ENCODE measurements at regions not wholly inside any gene's neighbourhood (a gene's known extent, or its start where the extent isn't known, plus 50 kb on each side); places are given as distances from the start of the nearest gene placed in this dataset.
A peak's percentile ranks its signal among the peaks of the same experiment; 100 is the strongest.

DNA sequence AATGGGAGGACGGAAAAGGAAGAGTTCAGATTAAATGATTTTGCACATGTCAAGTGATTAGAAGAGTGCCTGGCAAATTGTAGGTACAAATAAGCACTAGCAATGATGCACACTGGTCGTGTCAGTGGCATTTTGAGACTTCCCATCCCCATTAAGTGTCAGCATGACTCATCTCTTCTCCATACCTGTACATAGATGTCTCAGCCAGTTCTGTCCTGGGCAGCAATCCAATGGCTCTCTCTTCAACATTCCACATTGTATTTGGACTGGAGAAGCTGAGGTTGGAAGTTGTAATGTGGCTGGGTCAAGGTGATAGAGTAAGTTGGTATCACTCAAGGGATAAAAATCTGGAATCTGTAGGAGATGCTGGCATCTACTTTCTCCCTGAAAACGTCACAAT, 742.7 kb downstream of the VRK1 start:
- DNase-seq (ENCODE audit: low spot score), result no peak
- no peaks in the 10 kb centered on the region for H3K9me3 ChIP-seq (ENCODE audit: severe bottlenecking)
- TF ChIP-seq, protein P1, sequence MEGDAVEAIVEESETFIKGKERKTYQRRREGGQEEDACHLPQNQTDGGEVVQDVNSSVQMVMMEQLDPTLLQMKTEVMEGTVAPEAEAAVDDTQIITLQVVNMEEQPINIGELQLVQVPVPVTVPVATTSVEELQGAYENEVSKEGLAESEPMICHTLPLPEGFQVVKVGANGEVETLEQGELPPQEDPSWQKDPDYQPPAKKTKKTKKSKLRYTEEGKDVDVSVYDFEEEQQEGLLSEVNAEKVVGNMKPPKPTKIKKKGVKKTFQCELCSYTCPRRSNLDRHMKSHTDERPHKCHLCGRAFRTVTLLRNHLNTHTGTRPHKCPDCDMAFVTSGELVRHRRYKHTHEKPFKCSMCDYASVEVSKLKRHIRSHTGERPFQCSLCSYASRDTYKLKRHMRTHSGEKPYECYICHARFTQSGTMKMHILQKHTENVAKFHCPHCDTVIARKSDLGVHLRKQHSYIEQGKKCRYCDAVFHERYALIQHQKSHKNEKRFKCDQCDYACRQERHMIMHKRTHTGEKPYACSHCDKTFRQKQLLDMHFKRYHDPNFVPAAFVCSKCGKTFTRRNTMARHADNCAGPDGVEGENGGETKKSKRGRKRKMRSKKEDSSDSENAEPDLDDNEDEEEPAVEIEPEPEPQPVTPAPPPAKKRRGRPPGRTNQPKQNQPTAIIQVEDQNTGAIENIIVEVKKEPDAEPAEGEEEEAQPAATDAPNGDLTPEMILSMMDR (IDR thresholded peaks at IDR 0.05; ENCODE audit: poor library complexity, severe bottlenecking), result no peak
- H3K36me3 ChIP-seq (ENCODE audit: low read depth), result no peaks in the 10 kb centered on the region
- H3K4me1 ChIP-seq (ENCODE audit: insufficient read depth, poor library complexity, severe bottlenecking), result no peaks in the 10 kb centered on the region
- no peak overlapping the region for H3K4me3 ChIP-seq (ENCODE audit: severe bottlenecking)
- no peaks in the 10 kb centered on the region for H3K27me3 ChIP-seq (ENCODE audit: insufficient read depth, poor library complexity, severe bottlenecking)
- ATAC-seq (ENCODE audit: low read depth), result peak; percentile 70
- H3K27ac ChIP-seq (ENCODE audit: poor library complexity, severe bottlenecking), result no peak overlapping the region

DNA sequence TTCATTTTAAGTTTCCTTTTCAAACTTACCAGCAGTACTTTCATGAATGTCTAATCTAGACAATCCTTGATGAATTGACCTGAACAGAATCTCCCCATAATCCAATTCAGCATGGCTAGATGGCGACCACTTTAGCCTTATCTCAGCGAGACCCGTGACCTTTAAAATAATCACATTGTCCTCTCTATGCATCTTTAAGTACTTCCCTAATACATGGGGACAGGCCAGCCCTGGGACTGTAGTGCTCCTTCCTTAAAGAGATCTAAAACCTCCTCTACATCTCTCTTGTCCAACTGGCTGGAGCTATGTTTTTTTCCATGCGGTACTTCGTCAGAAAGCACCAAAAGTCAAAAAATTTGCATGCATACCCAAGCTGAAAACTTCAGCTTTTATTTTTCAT, 746.0 kb downstream of the VRK1 start:
- Histone ChIP-seq H3K4me1 (ENCODE audit: insufficient read depth, poor library complexity, severe bottlenecking) (no peaks in the 10 kb centered on the region), H3K27ac (ENCODE audit: poor library complexity, severe bottlenecking) (no peak overlapping the region), H3K4me3 (ENCODE audit: severe bottlenecking) (no peak overlapping the region), H3K27me3 (ENCODE audit: insufficient read depth, poor library complexity, severe bottlenecking) (no peaks in the 10 kb centered on the region), H3K36me3 (ENCODE audit: low read depth) (no peaks in the 10 kb centered on the region), H3K9me3 (ENCODE audit: severe bottlenecking) (no peaks in the 10 kb centered on the region)
- ATAC-seq (ENCODE audit: low read depth) (no peak), DNase-seq (ENCODE audit: low spot score) (no peak)
- TF ChIP-seq, protein P1 (IDR thresholded peaks at IDR 0.05; ENCODE audit: poor library complexity, severe bottlenecking), result no peak

DNA sequence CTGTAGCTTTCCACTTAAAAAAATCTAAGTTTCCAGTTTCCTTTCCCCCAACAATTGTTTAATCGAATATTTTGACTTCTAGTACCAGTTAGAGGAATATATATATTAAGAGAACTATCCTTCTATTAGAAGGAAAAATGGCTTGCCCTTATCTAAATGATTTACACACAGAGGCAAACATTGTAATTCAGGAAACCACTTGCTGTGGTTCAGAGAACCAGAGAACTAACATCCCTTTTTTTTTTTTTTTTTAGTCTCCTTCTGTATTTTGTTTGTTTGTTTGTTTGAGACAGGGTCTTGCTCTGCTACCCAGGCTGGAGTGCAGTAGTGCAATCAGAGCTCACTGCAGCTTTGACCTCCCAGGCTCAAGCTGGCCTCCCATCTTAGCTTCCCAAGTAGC, 746.6 kb downstream of the VRK1 start:
- Histone ChIP-seq H3K27ac (ENCODE audit: poor library complexity, severe bottlenecking) (no peak overlapping the region), H3K36me3 (ENCODE audit: low read depth) (no peaks in the 10 kb centered on the region), H3K4me1 (ENCODE audit: insufficient read depth, poor library complexity, severe bottlenecking) (no peaks in the 10 kb centered on the region), H3K27me3 (ENCODE audit: insufficient read depth, poor library complexity, severe bottlenecking) (no peaks in the 10 kb centered on the region), H3K4me3 (ENCODE audit: severe bottlenecking) (no peak overlapping the region), H3K9me3 (ENCODE audit: severe bottlenecking) (no peaks in the 10 kb centered on the region)
- ATAC-seq (ENCODE audit: low read depth), result no peak
- DNase-seq (ENCODE audit: low spot score), result no peak
- TF ChIP-seq, protein P1 (IDR thresholded peaks at IDR 0.05; ENCODE audit: poor library complexity, severe bottlenecking), result no peak

DNA sequence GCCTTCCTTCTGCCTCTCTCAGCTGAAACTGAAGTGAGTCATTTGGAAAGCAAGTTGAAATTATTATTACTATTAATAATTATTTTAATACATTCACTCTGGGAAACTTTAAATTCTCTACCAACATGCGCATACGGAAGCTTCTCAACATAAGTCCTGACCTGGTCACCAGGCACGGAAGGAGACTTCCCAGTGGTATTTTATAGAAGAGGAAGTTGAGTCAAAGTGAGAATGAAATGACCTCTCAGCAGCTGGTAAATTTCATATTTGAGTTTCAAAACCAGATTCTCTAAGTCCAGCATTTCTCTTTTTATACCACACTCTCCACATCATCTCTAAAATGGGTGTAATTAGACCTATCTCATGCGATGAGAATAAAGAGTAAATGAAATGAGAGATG, 747.4 kb downstream of the VRK1 start:
- no peak overlapping the region for H3K27ac ChIP-seq (ENCODE audit: poor library complexity, severe bottlenecking)
- no peaks in the 10 kb centered on the region for H3K27me3 ChIP-seq (ENCODE audit: insufficient read depth, poor library complexity, severe bottlenecking)
- no peaks in the 10 kb centered on the region for H3K9me3 ChIP-seq (ENCODE audit: severe bottlenecking)
- no peaks in the 10 kb centered on the region for H3K4me1 ChIP-seq (ENCODE audit: insufficient read depth, poor library complexity, severe bottlenecking)
- H3K4me3 ChIP-seq (ENCODE audit: severe bottlenecking), result no peak overlapping the region
- TF ChIP-seq, protein P1 (IDR thresholded peaks at IDR 0.05; ENCODE audit: poor library complexity, severe bottlenecking), result no peak
- DNase-seq (ENCODE audit: low spot score), result no peak
- no peaks in the 10 kb centered on the region for H3K36me3 ChIP-seq (ENCODE audit: low read depth)
- no peak for ATAC-seq (ENCODE audit: low read depth)

DNA sequence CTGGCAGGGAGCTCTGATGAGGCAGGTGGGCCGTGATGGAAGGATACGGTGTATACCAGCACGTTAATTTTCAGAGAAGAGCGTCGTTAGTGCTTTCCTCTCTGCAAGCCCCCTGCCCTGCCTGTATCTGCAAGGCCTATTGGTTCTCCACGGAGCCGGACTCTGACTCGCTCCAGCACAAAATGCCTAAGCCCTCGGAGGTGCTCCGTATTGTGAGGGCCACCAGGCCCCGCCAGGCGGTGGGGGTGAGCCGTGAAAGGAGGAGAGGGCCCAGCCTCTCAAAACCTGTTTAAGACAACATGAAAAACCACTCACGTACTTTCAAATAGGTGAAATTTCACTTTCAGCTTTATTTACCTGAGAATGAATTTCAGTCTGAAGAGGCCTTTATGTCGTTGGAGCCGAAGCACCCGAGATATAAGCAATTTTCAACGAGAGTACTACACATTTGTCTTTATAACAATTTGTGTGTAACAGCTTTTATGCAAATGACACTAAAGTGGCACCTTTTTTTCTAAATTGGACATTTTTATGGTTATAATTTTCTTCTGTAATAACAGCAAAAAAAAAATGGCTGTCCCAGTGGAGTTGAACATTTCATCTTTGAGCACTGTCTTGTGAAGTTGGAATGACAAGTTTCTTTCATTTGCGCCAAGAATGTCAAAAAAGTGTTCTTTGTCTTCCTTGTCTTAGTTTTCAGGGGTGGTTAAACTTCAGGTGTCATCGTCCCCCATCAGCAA, 749.5 kb downstream of the VRK1 start:
- Histone ChIP-seq H3K27ac (ENCODE audit: poor library complexity, severe bottlenecking) (no peak overlapping the region), H3K36me3 (ENCODE audit: low read depth) (no peaks in the 10 kb centered on the region), H3K27me3 (ENCODE audit: insufficient read depth, poor library complexity, severe bottlenecking) (peaks cover 3% of the 10 kb centered on the region), H3K9me3 (ENCODE audit: severe bottlenecking) (no peaks in the 10 kb centered on the region), H3K4me3 (ENCODE audit: severe bottlenecking) (no peak overlapping the region), H3K4me1 (ENCODE audit: insufficient read depth, poor library complexity, severe bottlenecking) (no peaks in the 10 kb centered on the region)
- ATAC-seq (ENCODE audit: low read depth) (no peak), DNase-seq (ENCODE audit: low spot score) (no peak)
- TF ChIP-seq, protein P1 (IDR thresholded peaks at IDR 0.05; ENCODE audit: poor library complexity, severe bottlenecking), result no peak

All from RWPE2 (cell line).